NCI-H2081 (cell line): ENCODE measurements at regions not wholly inside any gene's neighbourhood (a gene's known extent, or its start where the extent isn't known, plus 50 kb on each side); places are given as distances from the start of the nearest gene placed in this dataset.

Experiments used
- DNase-seq, 2 experiments: peaks; one replicate each; lab custom pipeline; 2025; lab: John Stamatoyannopoulos, UW

- no peak for DNase-seq
These were observed 279.8 kb upstream of the EEF2KMT start for GRCh38 chr16:5377280-5377898.

- DNase-seq: no peak
These were observed 276.6 kb upstream of the EEF2KMT start for GRCh38 chr16:5374184-5374583.

- DNase-seq: no peak
These were observed 270.4 kb upstream of the EEF2KMT start for GRCh38 chr16:5367951-5368350.

GRCh38 chr16:5366126-5366525 is 268.5 kb upstream of the EEF2KMT start:
- no peak for DNase-seq

GRCh38 chr16:5364186-5364585 is 266.6 kb upstream of the EEF2KMT start:
- no peak for DNase-seq

- DNase-seq: no peak
These were observed 263.7 kb upstream of the EEF2KMT start for GRCh38 chr16:5361322-5361721.

GRCh38 chr16:5354645-5355044 is 257.1 kb upstream of the EEF2KMT start:
- no peak for DNase-seq

- no peak for DNase-seq
These were observed 252.3 kb upstream of the EEF2KMT start for GRCh38 chr16:5349670-5350517.

GRCh38 chr16:5349101-5349500 is 251.5 kb upstream of the EEF2KMT start:
- no peak for DNase-seq

- DNase-seq: no peak
These were observed 250.0 kb upstream of the EEF2KMT start for GRCh38 chr16:5347561-5347960.

GRCh38 chr16:5336941-5337340 is 239.3 kb upstream of the EEF2KMT start:
- DNase-seq: no peak

GRCh38 chr16:5333991-5334390 is 236.4 kb upstream of the EEF2KMT start:
- DNase-seq: no peak

GRCh38 chr16:5333126-5333525 is 235.5 kb upstream of the EEF2KMT start:
- DNase-seq: no peak

GRCh38 chr16:5330058-5330457 is 232.5 kb upstream of the EEF2KMT start:
- DNase-seq: no peak

- no peak for DNase-seq
These were observed 231.0 kb upstream of the EEF2KMT start for GRCh38 chr16:5328546-5328945.

GRCh38 chr16:5326395-5326794 is 228.8 kb upstream of the EEF2KMT start:
- DNase-seq: no peak

- no peak for DNase-seq
These were observed 228.3 kb upstream of the EEF2KMT start for GRCh38 chr16:5325932-5326331.

GRCh38 chr16:5323284-5324141 is 225.9 kb upstream of the EEF2KMT start:
- no peak for DNase-seq

GRCh38 chr16:5321930-5322329 is 224.3 kb upstream of the EEF2KMT start:
- no peak for DNase-seq

GRCh38 chr16:5319799-5320198 is 222.2 kb upstream of the EEF2KMT start:
- no peak for DNase-seq

- no peak for DNase-seq
These were observed 218.3 kb upstream of the EEF2KMT start for GRCh38 chr16:5315914-5316313.

- DNase-seq: no peak
These were observed 216.8 kb upstream of the EEF2KMT start for GRCh38 chr16:5314377-5314776.
